Neural cell (in vitro differentiated cells): ENCODE measurements at regions not wholly inside any gene's neighbourhood (a gene's known extent, or its start where the extent isn't known, plus 50 kb on each side); places are given as distances from the start of the nearest gene placed in this dataset.

ENCODE experiments used
- H2AFZ ChIP-seq: fragments of 200-600, 300-800 bp; sonication (generic), shearing (Covaris generic); 2 replicates; pipeline ENCODE4 v1.6.0; 2014; ENCODE audit warnings: low read depth, mild to moderate bottlenecking, antibody characterized with exemption, low read length, moderate library complexity
- H3F3A ChIP-seq: fragments of 200-600 bp; shearing (Covaris generic); 2 replicates; pipeline ENCODE4 v1.6.1; 2016; ENCODE audit warnings: mild to moderate bottlenecking, moderate library complexity, mixed read lengths, antibody characterized with exemption, low read length; ENCODE audit not compliant: insufficient read depth, poor library complexity, severe bottlenecking
- H3K27ac ChIP-seq: fragments of 200-600, 300-800 bp; sonication (generic), shearing (Covaris generic); 2 replicates; pipeline ENCODE4 v1.5.1; 2014; ENCODE audit warnings: mild to moderate bottlenecking, low read length, moderate library complexity
- H3K27me3 ChIP-seq: fragments of 300-800, 200-600 bp; sonication (generic), shearing (Covaris generic); 2 replicates; pipeline ENCODE4 v1.6.0; 2014; ENCODE audit warnings: mild to moderate bottlenecking, low read depth, low read length, moderate library complexity; ENCODE audit not compliant: insufficient read depth
- H3K36me3 ChIP-seq: fragments of 300-800, 200-600 bp; sonication (generic), shearing (Covaris generic); 2 replicates; pipeline ENCODE4 v1.5.1; 2014; ENCODE audit warnings: mild to moderate bottlenecking, antibody characterized with exemption, low read length, moderate library complexity; ENCODE audit not compliant: insufficient read depth
- H3K4me2 ChIP-seq: fragments of 300-800, 200-600 bp; sonication (generic), shearing (Covaris generic); 2 replicates; pipeline ENCODE4 v1.6.0; 2014; ENCODE audit warnings: mild to moderate bottlenecking, low read length
- H3K4me3 ChIP-seq: fragments of 300-800, 200-600 bp; sonication (generic), shearing (Covaris generic); 2 replicates; pipeline ENCODE4 v1.5.1; 2014; ENCODE audit warnings: mild to moderate bottlenecking, low read length, moderate library complexity
- H3K79me2 ChIP-seq: fragments of 200-600 bp; shearing (Covaris generic); replicated peaks from 2 replicates; pipeline ENCODE4 v1.6.0; 2014; ENCODE audit warnings: mild to moderate bottlenecking, low read length, moderate library complexity; ENCODE audit not compliant: insufficient read depth
- H3K9ac ChIP-seq: fragments of 300-800, 200-600 bp; sonication (generic), shearing (Covaris generic); 2 replicates; pipeline ENCODE4 v1.6.1; 2016; ENCODE audit warnings: mild to moderate bottlenecking, low read length, mixed read lengths
- H3K9me2 ChIP-seq: fragments of 200-600 bp; shearing (Covaris generic); 2 replicates; pipeline ENCODE4 v1.6.1; 2016; ENCODE audit warnings: mild to moderate bottlenecking, low read length, mixed read lengths; ENCODE audit not compliant: insufficient read depth
- H3K9me3 ChIP-seq: fragments of 200-600, 300-800 bp; sonication (generic), shearing (Covaris generic); 2 replicates; pipeline ENCODE4 v1.6.1; 2016; ENCODE audit warnings: mild to moderate bottlenecking, mixed run types, low read length, moderate library complexity, mixed read lengths
- H4K20me1 ChIP-seq: fragments of 200-600 bp; shearing (Covaris generic); 2 replicates; pipeline ENCODE4 v1.6.1; 2016; ENCODE audit warnings: mild to moderate bottlenecking, mixed run types; ENCODE audit not compliant: insufficient read depth
- CTCF ChIP-seq: fragments of 450-650 bp; IDR thresholded peaks from 2 replicates; pipeline ENCODE4 v1.5.1; 2014; ENCODE audit warnings: antibody characterized with exemption, mild to moderate bottlenecking, moderate library complexity; ENCODE audit not compliant: poor library complexity, severe bottlenecking
- EP300 ChIP-seq: fragments of 450-650 bp; conservative IDR thresholded peaks from 2 replicates; pipeline ENCODE4 v1.6.1; 2014; ENCODE audit warnings: antibody characterized with exemption, mild to moderate bottlenecking, moderate library complexity; ENCODE audit not compliant: poor library complexity, severe bottlenecking
- EZH2 ChIP-seq: fragments of 200-600, 300-800 bp; shearing (Covaris generic), sonication (generic); IDR thresholded peaks from 2 replicates; pipeline ENCODE4 v1.6.1; 2014; ENCODE audit warnings: antibody characterized with exemption, low read length, borderline replicate concordance, mild to moderate bottlenecking; ENCODE audit not compliant: insufficient read depth, poor library complexity, severe bottlenecking
- MXI1 ChIP-seq: fragments of 450-650 bp; conservative IDR thresholded peaks from 2 replicates; pipeline ENCODE4 v1.6.1; 2014; ENCODE audit warnings: antibody characterized with exemption, mild to moderate bottlenecking; ENCODE audit not compliant: poor library complexity, severe bottlenecking
- POLR2AphosphoS5 ChIP-seq: IDR thresholded peaks from 2 replicates; pipeline ENCODE4 v1.6.1; 2012
- RAD21 ChIP-seq: fragments of 450-650 bp; conservative IDR thresholded peaks from 2 replicates; pipeline ENCODE4 v1.6.1; 2014; ENCODE audit warnings: antibody characterized with exemption, mild to moderate bottlenecking, moderate library complexity
- REST ChIP-seq: IDR thresholded peaks from 2 replicates; pipeline ENCODE4 v1.6.1; 2012; ENCODE audit warnings: borderline replicate concordance
- SMC3 ChIP-seq: fragments of 450-650 bp; conservative IDR thresholded peaks from 2 replicates; pipeline ENCODE4 v1.6.1; 2014; ENCODE audit warnings: antibody characterized with exemption, mild to moderate bottlenecking, moderate library complexity; ENCODE audit not compliant: poor library complexity
- TAF1 ChIP-seq: IDR thresholded peaks from 2 replicates; pipeline ENCODE4 v1.6.1; 2012; ENCODE audit warnings: low read depth

GRCh38 chr5:124277767-124278545, 468.5 kb downstream of the ZNF608 start:
- no peak for TF ChIP-seq CTCF
- no peak for TF ChIP-seq EZH2
- TF ChIP-seq EP300 = no peak
- no peak for TF ChIP-seq RAD21
- TF ChIP-seq REST = no peak
- TF ChIP-seq TAF1 = no peak
- no peak for TF ChIP-seq MXI1
- no peak for TF ChIP-seq POLR2AphosphoS5
- no peak for TF ChIP-seq SMC3
- no peak overlapping the region for H3K27ac ChIP-seq
- no peak overlapping the region for H3K9ac ChIP-seq

GRCh38 chr5:124276166-124276565, 470.3 kb downstream of the ZNF608 start:
- Histone ChIP-seq H3K79me2 (no peaks in the 10 kb centered on the region), H4K20me1 (no peaks in the 10 kb centered on the region), H3K9me2 (no peaks in the 10 kb centered on the region), H3K9me3 (no peaks in the 10 kb centered on the region), H3K4me2 (no peak overlapping the region), H3K27ac (no peak overlapping the region), H3K4me3 (no peak overlapping the region), H3K27me3 (no peaks in the 10 kb centered on the region), H3F3A (no peaks in the 10 kb centered on the region), H3K36me3 (no peaks in the 10 kb centered on the region), H3K9ac (no peak overlapping the region), H2AFZ (no peak overlapping the region)
- TF ChIP-seq EP300 (no peak), SMC3 (no peak), RAD21 (no peak), CTCF (no peak), TAF1 (no peak), MXI1 (no peak), POLR2AphosphoS5 (no peak), EZH2 (no peak), REST (no peak)

More at GRCh38 chr5:124277767-124278545, 468.5 kb downstream of the ZNF608 start:
- Histone ChIP-seq H3F3A (no peaks in the 10 kb centered on the region), H3K79me2 (no peaks in the 10 kb centered on the region), H4K20me1 (no peaks in the 10 kb centered on the region), H3K4me3 (no peak overlapping the region), H2AFZ (no peak overlapping the region), H3K9me3 (no peaks in the 10 kb centered on the region), H3K36me3 (no peaks in the 10 kb centered on the region), H3K9me2 (no peaks in the 10 kb centered on the region), H3K27me3 (no peaks in the 10 kb centered on the region), H3K4me2 (no peak overlapping the region)
